ENCODE measurements at regions not wholly inside any gene's neighbourhood (a gene's known extent, or its start where the extent isn't known, plus 50 kb on each side); places are given as distances from the start of the nearest gene placed in this dataset.
"Not testable (repeated sequence)": the region's sequence is repeated elsewhere in the genome, so short reads cannot be mapped to it uniquely, and the experiment has no call there.

DNA sequence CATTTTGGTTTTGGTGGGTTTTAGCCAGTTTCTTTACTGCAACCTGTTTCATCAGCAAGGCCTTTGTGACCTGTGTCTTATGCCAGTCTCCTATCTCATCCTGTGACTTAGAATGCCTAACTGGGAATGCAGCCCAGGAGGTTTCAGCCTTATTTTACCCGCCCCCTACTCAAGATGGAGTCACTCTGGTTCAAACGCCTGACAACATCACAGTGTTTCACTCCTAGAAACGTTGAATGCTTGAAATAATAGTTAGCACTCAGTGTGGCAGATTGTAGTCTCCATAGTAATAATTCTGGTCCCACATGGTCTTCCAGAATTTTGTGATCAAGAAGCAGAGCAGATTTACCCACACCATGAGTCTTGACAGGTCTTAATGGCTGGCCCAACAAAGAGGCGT lies 159.0 kb upstream of the TRIB2 start:
- DNase-seq (ENCODE audit: low read depth in 4 of 4, low spot score in 1 of 4) = no peak

DNA sequence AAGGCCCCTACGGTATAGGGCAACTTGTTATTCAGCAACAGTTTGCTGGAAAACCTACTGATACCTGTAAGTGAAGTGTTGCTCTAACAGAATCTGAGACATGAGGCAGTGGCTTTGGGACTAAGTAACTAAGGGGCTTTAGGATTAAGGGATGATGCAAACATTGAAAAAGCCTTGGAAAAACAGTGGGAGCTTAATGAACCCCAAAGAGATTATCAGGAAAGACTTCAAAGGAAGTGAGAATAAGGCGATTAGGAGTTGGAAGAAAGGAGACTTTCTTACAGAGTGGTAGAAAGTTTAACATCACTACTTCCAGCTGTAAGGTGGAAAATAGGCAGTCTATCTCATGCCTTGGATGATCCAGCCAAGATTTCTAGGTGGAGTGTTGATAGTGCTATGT lies 158.2 kb upstream of the TRIB2 start:
- no peak for DNase-seq (ENCODE audit: low read depth in 4 of 4, low spot score in 1 of 4)

DNA sequence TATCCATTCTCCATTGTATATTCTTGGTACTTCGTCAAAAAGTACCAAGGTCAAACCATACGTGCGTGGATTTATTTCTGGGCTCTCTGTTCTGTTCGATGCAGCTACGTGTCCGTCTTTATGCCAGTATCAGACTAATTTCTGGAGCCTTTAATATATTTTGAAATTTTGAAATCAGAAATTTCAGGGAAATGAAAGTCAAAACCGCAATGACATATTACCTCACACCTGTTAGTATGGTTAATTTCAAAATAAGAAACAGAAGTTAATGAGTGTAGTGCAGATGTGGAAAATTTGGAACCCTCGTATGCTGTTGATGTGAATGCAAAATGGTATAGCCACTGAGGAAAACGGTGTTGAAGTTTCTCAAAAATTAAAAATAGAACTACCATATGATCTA lies 156.1 kb upstream of the TRIB2 start:
- DNase-seq (ENCODE audit: low read depth in 4 of 4, low spot score in 1 of 4) = no peak

DNA sequence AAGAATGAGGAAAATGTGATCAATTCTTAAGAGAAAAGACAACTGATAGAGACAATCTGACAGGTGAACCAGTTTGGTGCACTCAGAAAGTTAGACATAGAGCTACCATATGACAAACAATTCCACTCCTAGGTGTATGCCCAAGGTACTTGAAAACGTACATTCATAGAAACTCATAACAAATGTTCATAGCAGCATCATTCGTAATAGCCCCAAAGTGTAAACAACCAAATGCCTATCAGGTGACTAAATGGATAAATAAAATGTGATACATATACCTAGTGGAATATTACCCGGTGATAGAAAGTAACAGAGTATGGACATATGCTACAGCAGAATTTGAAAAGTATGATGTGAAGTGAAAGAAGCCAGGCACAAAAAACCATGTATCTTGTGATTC lies 149.3 kb upstream of the TRIB2 start:
- no peak for DNase-seq (ENCODE audit: low read depth in 4 of 4, low spot score in 1 of 4)

DNA sequence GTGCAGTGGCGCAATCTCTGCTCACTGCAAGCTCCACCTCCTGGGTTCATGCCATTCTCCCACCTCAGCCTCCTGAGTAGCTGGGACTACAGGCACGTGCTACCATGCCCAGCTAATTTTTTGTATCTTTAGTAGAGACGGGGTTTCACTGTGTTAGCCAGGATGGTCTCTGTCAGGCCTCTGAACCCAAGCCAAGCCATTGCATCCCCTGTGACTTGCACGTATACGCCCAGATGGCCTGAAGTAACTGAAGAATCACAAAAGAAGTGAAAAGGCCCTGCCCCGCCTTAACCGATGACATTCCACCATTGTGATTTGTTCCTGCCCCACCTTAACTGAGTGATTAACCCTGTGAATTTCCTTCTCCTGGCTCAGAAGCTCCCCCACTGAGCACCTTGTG lies 147.2 kb upstream of the TRIB2 start:
- not testable (repeated sequence) for DNase-seq (ENCODE audit: low read depth in 4 of 4, low spot score in 1 of 4)

DNA sequence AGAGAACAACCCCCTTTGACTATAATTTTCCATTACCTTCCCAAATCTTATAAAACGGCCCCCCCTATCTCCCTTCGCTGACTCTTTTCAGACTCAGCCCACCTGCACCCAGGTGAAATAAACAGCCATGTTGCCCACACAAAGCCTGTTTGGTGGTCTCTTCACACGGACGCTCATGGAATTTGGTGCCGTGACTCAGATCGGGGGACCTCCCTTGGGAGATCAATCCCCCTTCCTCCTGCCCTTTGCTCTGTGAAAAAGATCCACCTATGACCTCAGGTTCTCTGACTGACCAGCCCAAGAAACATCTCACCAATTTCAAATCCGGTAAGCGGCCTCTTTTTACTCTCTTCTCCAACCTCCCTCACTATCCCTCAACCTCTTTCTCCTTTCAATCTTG lies 146.8 kb upstream of the TRIB2 start:
- DNase-seq (ENCODE audit: low read depth in 4 of 4, low spot score in 1 of 4) = not testable (repeated sequence)

DNA sequence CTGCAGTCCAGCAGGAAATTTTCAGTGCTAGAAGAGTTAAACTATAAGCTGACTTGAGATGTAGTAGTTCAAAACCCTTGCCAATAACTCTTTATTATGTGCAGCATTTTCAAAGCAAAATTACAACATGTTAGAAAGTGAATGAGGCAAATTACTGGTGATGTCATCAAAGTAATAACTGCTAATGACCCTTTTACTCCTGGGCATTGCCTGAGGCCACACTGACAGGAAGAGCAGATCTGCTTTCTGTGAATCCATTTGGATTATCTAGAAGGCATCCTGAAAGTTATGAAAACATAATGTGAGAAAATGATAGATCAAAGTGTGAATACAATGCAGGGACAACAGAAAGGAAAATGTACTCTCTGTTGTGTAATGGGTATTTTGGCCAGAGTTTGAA lies 139.6 kb upstream of the TRIB2 start:
- no peak for DNase-seq (ENCODE audit: low read depth in 4 of 4, low spot score in 1 of 4)

DNA sequence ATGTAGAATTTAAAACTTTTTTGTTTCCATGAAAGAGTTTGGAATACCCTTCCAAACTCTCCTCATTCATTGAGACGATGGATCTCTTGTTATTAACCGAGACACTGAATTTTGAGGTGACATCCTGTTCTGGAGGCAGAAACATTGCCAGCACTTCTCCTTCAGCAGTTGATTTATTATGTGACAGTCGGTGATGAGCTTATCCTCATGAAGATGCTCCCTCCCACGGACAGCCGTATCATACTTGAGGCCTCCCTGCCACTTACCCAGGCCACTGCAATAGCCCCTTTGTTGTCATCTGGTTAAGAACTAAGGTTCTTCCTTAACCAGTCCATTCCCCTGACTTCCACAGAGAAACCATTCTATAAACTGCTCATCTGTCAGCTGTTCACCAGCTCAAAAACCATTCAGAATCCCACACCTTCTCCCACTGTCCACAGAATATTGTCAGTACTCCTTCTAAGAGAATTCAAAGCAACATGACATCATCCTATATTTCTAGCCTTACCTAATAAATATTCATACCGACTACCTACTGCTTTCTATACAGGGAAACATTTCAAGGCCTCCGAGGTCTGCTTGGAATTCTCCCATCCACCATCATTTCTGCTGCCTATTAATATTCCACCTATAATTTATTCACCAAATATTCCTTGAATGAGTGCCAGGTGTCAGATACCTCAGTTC lies 139.0 kb upstream of the TRIB2 start:
- DNase-seq (ENCODE audit: low read depth in 4 of 4, low spot score in 1 of 4) = no peak

DNA sequence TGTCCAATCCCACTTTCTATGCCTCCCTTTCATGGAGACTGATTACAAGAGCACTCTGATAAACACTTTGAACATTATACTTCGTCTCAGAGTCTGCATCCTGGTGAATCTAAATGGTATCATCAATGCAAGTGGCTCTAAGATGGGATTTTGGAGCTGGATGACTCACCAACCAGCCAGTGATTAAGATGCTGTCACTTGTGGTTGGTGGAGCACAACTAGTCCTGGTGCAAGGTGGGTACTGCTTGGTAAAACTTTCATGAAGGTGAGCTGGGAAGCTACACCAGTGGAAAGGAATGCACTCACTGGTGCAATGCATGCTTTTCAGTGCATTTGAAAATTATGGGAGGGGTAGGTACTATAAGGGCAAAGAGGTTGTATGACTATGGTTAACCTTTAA lies 137.7 kb upstream of the TRIB2 start:
- DNase-seq (ENCODE audit: low read depth in 4 of 4, low spot score in 1 of 4) = no peak

DNA sequence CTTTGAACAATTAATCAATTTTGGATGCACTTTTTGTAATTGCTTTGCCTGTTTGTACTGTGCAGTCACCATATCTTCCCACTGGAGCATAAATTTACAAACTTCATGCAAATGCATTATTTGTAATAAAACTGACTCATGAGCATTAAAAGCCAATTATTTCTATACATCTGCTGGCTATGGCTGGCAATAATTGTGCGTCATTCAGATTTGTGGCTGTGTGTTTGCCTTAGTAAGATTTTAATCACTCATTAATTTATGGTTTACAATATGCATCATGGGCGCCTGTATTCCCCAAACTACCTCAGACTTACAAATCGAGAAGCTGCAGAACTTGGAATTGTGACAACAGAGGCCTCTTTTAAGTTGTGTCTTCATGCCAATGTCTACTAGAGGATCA lies 132.4 kb upstream of the TRIB2 start:
- no peak for DNase-seq (ENCODE audit: low read depth in 4 of 4, low spot score in 1 of 4)

DNA sequence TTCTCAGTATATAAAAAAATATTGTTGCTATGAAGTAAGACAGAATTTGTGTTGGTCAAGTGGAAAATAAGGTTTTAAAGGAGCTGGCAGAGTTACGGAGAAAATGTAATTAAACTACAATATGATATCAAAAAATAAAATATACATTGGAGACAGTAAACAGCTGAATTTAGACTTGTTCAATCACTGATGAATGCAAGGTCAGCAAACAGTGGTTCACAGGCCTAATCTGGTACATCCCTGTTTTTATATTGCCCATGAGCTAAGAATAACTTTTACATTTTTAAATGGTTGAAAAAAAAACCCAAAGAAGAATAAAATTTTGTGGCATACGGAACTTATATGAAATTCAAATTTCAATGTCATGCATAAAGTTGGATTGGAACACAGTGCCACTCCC lies 131.0 kb upstream of the TRIB2 start:
- no peak for DNase-seq (ENCODE audit: low read depth in 4 of 4, low spot score in 1 of 4)

DNA sequence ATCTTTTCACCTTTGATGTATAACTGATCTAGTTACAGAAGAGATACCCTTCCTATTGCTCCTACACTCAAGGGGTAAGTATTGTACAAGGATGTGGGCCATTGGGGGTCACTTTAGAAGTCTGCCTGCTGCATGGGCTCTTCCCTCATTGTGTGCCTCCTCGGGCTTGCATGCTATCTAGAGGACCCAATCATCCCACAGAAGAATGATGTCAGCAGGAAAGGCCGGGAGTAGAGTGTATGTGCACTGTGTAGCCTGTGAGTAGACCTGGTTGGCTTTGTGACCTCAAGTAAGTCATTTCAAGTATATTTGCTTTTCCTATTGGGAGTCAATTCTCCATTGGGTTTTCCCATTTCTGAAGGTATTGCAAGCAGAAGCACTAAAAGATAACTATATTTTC lies 129.5 kb upstream of the TRIB2 start:
- no peak for DNase-seq (ENCODE audit: low read depth in 4 of 4, low spot score in 1 of 4)

DNA sequence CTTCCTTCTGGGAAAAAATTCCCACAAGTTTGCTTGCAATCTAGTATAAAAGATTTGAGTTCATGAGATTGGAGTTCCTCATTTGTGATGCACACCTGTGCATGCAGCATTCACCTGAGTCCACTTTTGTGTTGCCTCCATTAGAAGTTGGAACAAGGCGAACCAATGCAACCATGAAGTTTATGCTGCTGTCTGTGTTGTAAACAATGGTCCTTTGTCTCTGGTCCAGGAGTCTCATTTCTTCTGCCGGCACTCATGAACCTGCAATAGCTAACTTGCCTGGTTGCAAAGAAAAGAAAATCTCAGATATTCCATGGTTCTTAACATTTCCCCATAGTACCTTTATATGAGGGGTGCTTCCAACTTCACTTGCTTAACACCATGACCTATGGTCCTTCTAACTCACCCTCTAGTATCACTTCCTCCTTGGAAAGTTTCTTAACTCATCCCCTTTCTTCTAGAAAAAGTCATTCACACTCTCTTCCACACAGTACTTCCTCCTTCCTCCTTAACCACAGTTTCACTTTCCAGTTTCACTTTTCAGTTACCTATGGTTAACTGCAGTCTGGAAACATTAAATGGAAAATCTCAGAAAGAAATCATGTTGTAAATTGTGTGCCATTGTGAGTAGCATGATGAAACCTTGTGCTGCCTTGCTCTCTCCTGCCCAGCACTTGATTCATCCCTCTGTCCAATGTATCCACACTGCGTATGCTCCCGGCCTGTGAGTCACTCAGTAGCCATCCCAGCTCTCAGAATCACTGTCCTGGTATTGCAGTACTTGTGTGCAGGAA lies 128.8 kb upstream of the TRIB2 start:
- no peak for DNase-seq (ENCODE audit: low read depth in 4 of 4, low spot score in 1 of 4)

DNA sequence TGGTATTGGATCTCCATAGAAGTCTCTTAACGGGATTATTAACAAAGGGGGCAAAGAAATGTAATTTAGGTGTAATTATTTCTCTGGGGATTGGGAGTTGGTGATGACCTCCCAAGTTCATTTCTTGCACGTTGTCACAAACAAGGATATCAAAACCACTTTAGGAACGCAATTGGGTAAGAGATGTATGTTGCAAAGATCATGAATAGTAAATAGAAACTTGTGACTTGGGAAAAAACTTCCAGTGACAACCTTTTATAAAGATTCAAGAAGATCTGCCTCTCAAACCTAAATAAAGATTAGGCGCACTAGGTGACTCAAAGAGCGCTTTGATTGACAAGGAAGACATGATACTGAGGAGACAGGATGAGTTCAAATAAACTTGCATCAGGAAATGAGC lies 127.8 kb upstream of the TRIB2 start:
- no peak for DNase-seq (ENCODE audit: low read depth in 4 of 4, low spot score in 1 of 4)

DNA sequence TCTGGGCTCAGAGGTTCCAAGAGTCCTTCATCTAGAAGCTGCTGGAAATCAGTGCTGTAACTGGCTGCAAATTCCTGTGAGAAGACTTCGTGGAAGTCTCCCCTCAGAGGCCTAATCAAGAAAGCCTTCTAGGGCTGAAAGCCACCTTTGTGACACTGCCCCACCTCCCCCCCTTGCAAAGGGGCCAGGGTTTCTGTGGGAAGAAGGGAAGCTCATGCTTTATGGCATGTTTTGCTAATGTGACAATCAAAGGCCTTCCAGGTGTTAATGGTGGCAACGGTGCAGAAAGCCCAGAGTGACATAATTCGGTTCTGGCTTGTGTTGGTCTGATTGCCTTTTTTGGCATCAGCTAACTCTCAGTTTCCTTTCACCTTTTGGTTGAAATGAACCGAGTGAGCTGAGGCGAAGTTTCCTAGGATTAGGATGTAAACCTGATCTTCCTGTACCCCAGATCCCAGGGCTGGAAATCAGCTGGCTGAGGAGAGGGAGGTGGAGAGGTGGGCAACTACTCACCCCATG lies 126.9 kb upstream of the TRIB2 start:
- no peak for DNase-seq (ENCODE audit: low read depth in 4 of 4, low spot score in 1 of 4)

DNA sequence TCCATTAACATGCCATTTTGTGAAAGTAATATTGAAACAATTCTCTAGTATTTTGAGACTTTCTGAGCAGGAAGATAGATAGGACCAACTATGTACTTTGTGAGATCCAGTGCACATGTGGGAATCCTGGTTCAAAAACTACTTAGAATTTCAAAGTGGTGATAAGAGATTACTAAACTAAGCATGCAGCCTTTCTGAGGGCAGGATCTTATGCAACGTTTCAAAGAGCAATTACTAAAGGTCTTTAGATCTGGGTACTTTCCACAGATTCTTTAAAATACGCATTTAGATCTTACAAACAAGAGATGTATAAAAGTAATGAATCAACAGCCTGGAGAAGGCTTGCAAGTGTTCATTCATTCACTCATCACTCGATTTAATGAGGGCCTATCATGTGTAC lies 124.4 kb upstream of the TRIB2 start:
- DNase-seq (ENCODE audit: low read depth in 4 of 4, low spot score in 1 of 4) = no peak

DNA sequence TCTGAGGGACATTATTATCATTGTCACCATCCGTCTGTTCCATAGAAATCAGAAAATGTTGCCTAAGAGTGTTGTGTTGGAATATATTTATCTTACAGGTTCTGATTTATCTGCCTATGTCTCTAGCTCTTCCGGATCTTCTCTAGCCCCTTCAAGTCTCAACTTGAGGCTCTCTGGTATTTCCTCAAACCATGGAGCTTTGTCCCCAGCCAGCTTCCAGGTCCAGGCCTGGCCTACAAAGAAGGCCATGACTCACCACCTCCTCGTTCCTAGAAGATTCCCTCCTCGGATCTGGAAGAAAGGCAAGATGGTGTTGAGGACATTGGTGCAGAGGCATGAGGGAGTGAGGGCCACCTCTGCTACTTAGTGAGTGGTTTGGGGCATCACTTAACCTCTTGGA lies 122.1 kb upstream of the TRIB2 start:
- no peak for DNase-seq (ENCODE audit: low read depth in 4 of 4, low spot score in 1 of 4)

DNA sequence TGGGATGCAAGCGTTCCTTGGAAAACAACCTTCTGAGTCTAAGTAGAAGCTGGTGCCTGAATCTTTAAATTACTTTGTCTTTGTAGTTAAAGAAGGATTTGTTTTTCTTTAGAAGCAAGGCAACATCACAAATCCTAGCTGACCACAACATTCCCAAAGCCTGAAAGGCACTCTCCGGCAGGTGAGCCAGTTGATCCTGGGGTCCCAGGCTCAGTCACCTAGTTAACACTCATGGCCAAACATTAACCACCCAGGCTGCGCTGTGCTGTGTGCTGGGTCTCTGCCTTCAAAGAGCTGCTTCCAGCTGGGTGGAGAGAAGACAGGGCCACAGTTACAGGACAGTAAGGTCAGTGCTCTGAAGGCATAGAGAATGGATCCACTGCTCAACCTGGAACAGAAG lies 120.0 kb upstream of the TRIB2 start:
- no peak for DNase-seq (ENCODE audit: low read depth in 4 of 4, low spot score in 1 of 4)

DNA sequence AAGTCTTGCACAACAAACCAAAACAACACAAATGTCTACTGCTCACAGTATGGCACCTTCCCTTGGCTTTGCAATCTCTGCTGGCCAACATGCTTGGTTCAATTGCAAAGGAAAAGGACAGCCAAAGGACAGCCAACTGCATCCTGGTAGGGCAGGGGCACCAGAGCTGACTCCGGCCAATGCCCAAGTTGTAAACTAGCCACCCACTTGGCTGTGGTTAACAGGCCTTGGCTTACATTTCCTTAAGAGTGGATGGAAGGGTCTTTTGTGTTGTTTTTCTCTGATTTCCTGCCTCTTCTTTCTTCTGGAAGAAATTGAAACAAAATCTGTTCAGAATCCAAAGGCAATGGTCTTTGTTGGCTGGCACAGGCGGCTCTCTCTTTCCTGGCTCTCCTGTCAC lies 119.1 kb upstream of the TRIB2 start:
- no peak for DNase-seq (ENCODE audit: low read depth in 4 of 4, low spot score in 1 of 4)

DNA sequence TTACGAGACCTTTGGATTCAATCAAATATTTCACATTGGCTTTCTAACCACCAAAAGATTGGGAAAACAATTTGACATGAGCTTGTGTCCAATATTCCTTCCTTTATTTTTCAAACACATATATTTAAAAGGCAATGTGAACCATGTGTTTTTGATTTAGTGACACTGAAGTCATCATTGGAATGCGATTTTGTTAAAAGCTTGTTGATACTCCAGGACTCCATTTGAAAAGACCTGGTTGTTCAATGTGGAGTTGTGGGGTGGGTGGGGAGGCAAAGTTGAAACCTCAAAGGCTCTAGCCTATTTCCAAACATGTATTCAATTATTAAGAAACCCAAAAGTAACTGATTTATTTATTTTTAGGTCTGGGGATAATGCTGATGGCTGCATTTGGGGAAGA lies 114.1 kb upstream of the TRIB2 start:
- DNase-seq (ENCODE audit: low read depth in 4 of 4, low spot score in 1 of 4) = no peak

DNA sequence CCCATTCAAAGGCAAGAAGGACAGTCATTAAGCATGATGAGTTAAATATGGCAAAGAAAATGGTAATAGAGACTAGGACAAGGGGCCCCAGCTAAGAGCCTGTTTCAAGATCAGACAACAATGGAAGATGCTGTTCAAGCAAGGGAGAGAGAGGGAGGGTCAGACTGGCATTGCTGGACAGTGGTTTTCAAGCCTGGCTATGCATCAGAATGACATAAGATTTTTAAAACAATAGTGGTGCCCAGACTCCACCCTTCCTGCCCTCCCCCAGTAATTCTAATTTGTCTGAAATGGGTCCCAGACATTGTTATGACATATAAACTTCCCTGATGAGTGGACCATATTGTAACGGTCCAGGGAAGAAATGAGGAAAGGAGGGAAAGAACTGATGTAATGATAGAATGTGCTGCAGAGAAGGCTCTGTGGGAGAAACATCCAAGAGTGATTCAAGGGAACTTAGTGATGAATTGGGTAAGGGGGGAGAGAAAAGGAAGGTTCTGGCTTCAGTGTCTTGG lies 112.9 kb upstream of the TRIB2 start:
- no peak for DNase-seq (ENCODE audit: low read depth in 4 of 4, low spot score in 1 of 4)

DNA sequence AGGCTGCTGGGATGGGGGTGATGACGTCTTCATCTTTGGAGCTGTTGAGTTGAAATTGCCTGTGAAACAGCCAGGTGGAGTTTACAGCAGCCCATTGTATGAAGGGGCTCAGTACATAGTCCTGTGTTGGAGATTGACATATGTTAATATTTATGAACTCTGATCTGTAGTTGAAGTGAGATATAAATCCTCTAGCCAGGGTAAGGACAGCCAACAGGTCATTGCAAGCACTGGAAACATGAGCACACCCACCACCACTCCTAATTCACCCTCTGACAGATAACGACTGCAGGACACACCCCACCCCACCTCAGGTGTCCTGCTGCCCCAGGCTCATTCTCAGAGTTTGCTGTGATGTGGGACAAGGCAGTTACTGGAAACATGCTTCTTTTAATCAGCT lies 112.4 kb upstream of the TRIB2 start:
- no peak for DNase-seq (ENCODE audit: low read depth in 4 of 4, low spot score in 1 of 4)

DNA sequence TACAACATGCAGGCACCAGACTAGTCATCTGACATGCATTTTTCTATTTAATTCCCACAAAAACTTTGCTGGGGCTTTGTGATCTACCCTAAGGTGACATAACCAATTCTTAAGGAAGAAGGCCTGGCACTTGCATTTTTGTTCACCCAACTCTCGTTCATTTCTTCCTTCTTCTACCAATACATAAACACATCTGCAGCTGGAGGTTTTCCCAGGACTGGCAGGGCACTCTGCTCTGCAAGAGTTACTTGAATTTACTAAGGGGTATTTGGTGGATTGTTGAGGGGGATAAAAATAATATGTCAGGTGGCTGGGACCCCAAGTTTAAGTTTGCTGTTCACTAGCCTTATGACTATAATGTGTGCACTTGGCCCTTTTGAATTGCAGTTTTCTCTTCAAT lies 111.4 kb upstream of the TRIB2 start:
- DNase-seq (ENCODE audit: low read depth in 4 of 4, low spot score in 1 of 4) = no peak

Data from stimulated activated CD4-positive, alpha-beta T cell treated with anti-CD3 and anti-CD28 coated beads, Interleukin-1b, Interleukin-23, amount 100 ng/mL, for 24 hours (primary cell).